ENCODE measurements at regions not wholly inside any gene's neighbourhood (a gene's known extent, or its start where the extent isn't known, plus 50 kb on each side); places are given as distances from the start of the nearest gene placed in this dataset.
"Not testable (repeated sequence)": the region's sequence is repeated elsewhere in the genome, so short reads cannot be mapped to it uniquely, and the experiment has no call there.

- POLR2A ChIA-PET: no interaction called here
- H3K27ac Mint-ChIP-seq: no peak overlapping the region
- H3K4me3 Mint-ChIP-seq: no peak overlapping the region
- H3K27me3 Mint-ChIP-seq: no peaks in the 10 kb centered on the region
- DNase-seq: no peak
- H3K4me1 Mint-ChIP-seq: no peaks in the 10 kb centered on the region
- peaks cover 0 to 20% (median 4%) of the 10 kb centered on the region in 9 donors for H3K9me3 Mint-ChIP-seq
- H3K36me3 Mint-ChIP-seq: no peaks in the 10 kb centered on the region
- no peak for ATAC-seq
Observed at GRCh38 chr2:182530636-182531035, 103.8 kb upstream of the PDE1A start.

GRCh38 chr2:182540252-182540651, 113.4 kb upstream of the PDE1A start:
- H3K4me3 Mint-ChIP-seq: no peak overlapping the region
- POLR2A ChIA-PET: no interaction called here
- ATAC-seq (no peak), DNase-seq (no peak)
- no peaks in the 10 kb centered on the region for H3K36me3 Mint-ChIP-seq
- H3K27ac Mint-ChIP-seq: peak overlapping the region in 1 of 10 donors; percentile 78
- H3K4me1 Mint-ChIP-seq: no peaks in the 10 kb centered on the region
- peaks cover 0 to 6% (median 0%) of the 10 kb centered on the region in 5 donors for H3K27me3 Mint-ChIP-seq
- H3K9me3 Mint-ChIP-seq: peaks cover 0 to 10% (median 0%) of the 10 kb centered on the region in 9 donors

GRCh38 chr2:182541268-182541667, 114.4 kb upstream of the PDE1A start:
- ATAC-seq: no peak
- Mint-ChIP-seq H3K4me3 (no peak overlapping the region), H3K9me3 (peaks cover 0 to 10% (median 0%) of the 10 kb centered on the region in 9 donors), H3K27ac (no peak overlapping the region), H3K4me1 (no peaks in the 10 kb centered on the region), H3K27me3 (peaks cover 0 to 6% (median 0%) of the 10 kb centered on the region in 5 donors), H3K36me3 (no peaks in the 10 kb centered on the region)
- DNase-seq: no peak
- POLR2A ChIA-PET: no interaction called here

GRCh38 chr2:182542501-182543258, 115.8 kb upstream of the PDE1A start:
- no peak overlapping the region for H3K4me3 Mint-ChIP-seq
- peaks cover 0 to 2% (median 0%) of the 10 kb centered on the region in 5 donors for H3K27me3 Mint-ChIP-seq
- peaks cover 0 to 5% (median 0%) of the 10 kb centered on the region in 9 donors for H3K9me3 Mint-ChIP-seq
- no peaks in the 10 kb centered on the region for H3K4me1 Mint-ChIP-seq
- ATAC-seq (no peak), DNase-seq (no peak)
- POLR2A ChIA-PET: no interaction called here
- H3K27ac Mint-ChIP-seq: no peak overlapping the region
- no peaks in the 10 kb centered on the region for H3K36me3 Mint-ChIP-seq

- no peaks in the 10 kb centered on the region for H3K36me3 Mint-ChIP-seq
- H3K27me3 Mint-ChIP-seq: peaks cover 0 to 1% (median 0%) of the 10 kb centered on the region in 5 donors
- H3K27ac Mint-ChIP-seq: no peak overlapping the region
- H3K9me3 Mint-ChIP-seq: peaks cover 0 to 3% (median 0%) of the 10 kb centered on the region in 9 donors
- no peaks in the 10 kb centered on the region for H3K4me1 Mint-ChIP-seq
- no peak overlapping the region for H3K4me3 Mint-ChIP-seq
- ATAC-seq (no peak), DNase-seq (no peak)
- POLR2A ChIA-PET: no interaction called here
Observed at GRCh38 chr2:182543741-182544525, 117.1 kb upstream of the PDE1A start.

- ATAC-seq (no peak), DNase-seq (no peak)
- peaks cover 1 to 5% (median 3%) of the 10 kb centered on the region in 5 donors for H3K27me3 Mint-ChIP-seq
- no peak overlapping the region for H3K27ac Mint-ChIP-seq
- peaks cover 0 to 3% (median 0%) of the 10 kb centered on the region in 9 donors for H3K9me3 Mint-ChIP-seq
- H3K36me3 Mint-ChIP-seq: no peaks in the 10 kb centered on the region
- no peaks in the 10 kb centered on the region for H3K4me1 Mint-ChIP-seq
- H3K4me3 Mint-ChIP-seq: no peak overlapping the region
- POLR2A ChIA-PET: no interaction called here
Observed at GRCh38 chr2:182545420-182546167, 118.8 kb upstream of the PDE1A start.

GRCh38 chr2:182548031-182548950, 121.5 kb upstream of the PDE1A start:
- POLR2A ChIA-PET: no interaction called here
- Mint-ChIP-seq H3K27me3 (peaks cover 1 to 9% (median 7%) of the 10 kb centered on the region in 5 donors), H3K9me3 (peaks cover 0 to 3% (median 0%) of the 10 kb centered on the region in 9 donors), H3K27ac (no peak overlapping the region), H3K36me3 (no peaks in the 10 kb centered on the region), H3K4me1 (no peaks in the 10 kb centered on the region), H3K4me3 (no peak overlapping the region)
- ATAC-seq (no peak), DNase-seq (no peak)

- ATAC-seq (no peak), DNase-seq (no peak)
- Mint-ChIP-seq H3K27me3 (peaks cover 0 to 12% (median 7%) of the 10 kb centered on the region in 5 donors), H3K4me3 (no peak overlapping the region), H3K36me3 (no peaks in the 10 kb centered on the region), H3K27ac (no peak overlapping the region), H3K4me1 (no peaks in the 10 kb centered on the region), H3K9me3 (peaks cover 0 to 3% (median 0%) of the 10 kb centered on the region in 9 donors)
- POLR2A ChIA-PET: no interaction called here
Observed at GRCh38 chr2:182550234-182550633, 123.4 kb upstream of the PDE1A start.

GRCh38 chr2:182552232-182552631, 125.4 kb upstream of the PDE1A start:
- H3K36me3 Mint-ChIP-seq, DNase-seq, POLR2A ChIA-PET, ATAC-seq, H3K27ac Mint-ChIP-seq, H3K9me3 Mint-ChIP-seq, H3K4me3 Mint-ChIP-seq, H3K4me1 Mint-ChIP-seq: not testable (repeated sequence)
- peaks cover 2 to 12% (median 5%) of the 10 kb centered on the region in 5 donors for H3K27me3 Mint-ChIP-seq

GRCh38 chr2:182552785-182553184, 125.9 kb upstream of the PDE1A start:
- H3K36me3 Mint-ChIP-seq, H3K4me3 Mint-ChIP-seq, H3K4me1 Mint-ChIP-seq, DNase-seq, H3K9me3 Mint-ChIP-seq, ATAC-seq, POLR2A ChIA-PET: not testable (repeated sequence)
- peaks cover 2 to 12% (median 5%) of the 10 kb centered on the region in 5 donors for H3K27me3 Mint-ChIP-seq
- H3K27ac Mint-ChIP-seq: peak overlapping the region in 1 of 10 donors; percentile 83

- no peaks in the 10 kb centered on the region for H3K4me1 Mint-ChIP-seq
- peaks cover 2 to 12% (median 5%) of the 10 kb centered on the region in 5 donors for H3K27me3 Mint-ChIP-seq
- H3K4me3 Mint-ChIP-seq: no peak overlapping the region
- H3K27ac Mint-ChIP-seq: no peak overlapping the region
- DNase-seq: no peak
- H3K36me3 Mint-ChIP-seq: no peaks in the 10 kb centered on the region
- no peak for ATAC-seq
- no peaks in the 10 kb centered on the region for H3K9me3 Mint-ChIP-seq
- POLR2A ChIA-PET: no interaction called here
Observed at GRCh38 chr2:182553483-182553882, 126.6 kb upstream of the PDE1A start.

- ATAC-seq (no peak), DNase-seq (no peak)
- Mint-ChIP-seq H3K36me3 (no peaks in the 10 kb centered on the region), H3K27ac (no peak overlapping the region), H3K4me3 (no peak overlapping the region), H3K4me1 (no peaks in the 10 kb centered on the region), H3K9me3 (peaks cover 0 to 6% (median 3%) of the 10 kb centered on the region in 9 donors), H3K27me3 (peaks cover 2 to 12% (median 5%) of the 10 kb centered on the region in 5 donors)
- POLR2A ChIA-PET: no interaction called here
Observed at GRCh38 chr2:182554950-182555349, 128.1 kb upstream of the PDE1A start.

Data from naive thymus-derived CD8-positive, alpha-beta T cell (primary cell).